Neuronal stem cell (in vitro differentiated cells): ENCODE measurements at regions not wholly inside any gene's neighbourhood (a gene's known extent, or its start where the extent isn't known, plus 50 kb on each side); places are given as distances from the start of the nearest gene placed in this dataset. TPM values are rescaled to one million over a fixed set of nuclear protein-coding genes. Genes with fewer than 3 reads are reported as not detected.

Experiments
- small RNA-seq: library from polyadenylated mRNA; stranded (forward); fragments of <200 nt; extraction: miRNeasy Mini kit (QIAGEN cat#:217004); gene quantifications from one replicate; pipeline ENCODE3, GENCODE V24; 2013; ENCODE audit not compliant: insufficient read depth

Small RNA genes lying in the stretch of these regions (small RNA-seq; reads per million reads assigned to genes)
- gene RNU6-316P: not detected
